Caco-2 (cell line): ENCODE measurements at regions not wholly inside any gene's neighbourhood (a gene's known extent, or its start where the extent isn't known, plus 50 kb on each side); places are given as distances from the start of the nearest gene placed in this dataset.

Experiments
- BruUV-seq: library from RNA; stranded (reverse); fragments of 400-500 nt; replicated peaks from 2 replicates; lab custom pipeline; 2021; lab: Mats Ljungman, UMichigan
- CTCF ChIA-PET: fragments of 300-600 bp; sonication (Branson Sonifier 250); formaldehyde crosslinking; loops from one replicate; lab custom pipeline; 2022; ENCODE audit warnings: antibody characterized with exemption; lab: Charles Lee
- POLR2A ChIA-PET: fragments of 300-600 bp; sonication (Branson Sonifier 250); formaldehyde crosslinking; loops from one replicate; lab custom pipeline; 2022; ENCODE audit warnings: antibody characterized with exemption; lab: Charles Lee
- DNase-seq, 2 experiments: peaks; one replicate each; pipeline versions ENCODE4 v3.0.0 to v3.0.0-alpha.2; 2020 to 2022
- H3K27me3 ChIP-seq: replicated peaks from 2 replicates; pipeline ENCODE4 v1.6.0; 2011; ENCODE audit warnings: low read length; ENCODE audit not compliant: control insufficient read depth, insufficient read depth
- H3K36me3 ChIP-seq: 2 replicates; pipeline ENCODE4 v1.5.1; 2011; ENCODE audit warnings: low read length; ENCODE audit not compliant: control insufficient read depth, insufficient read depth
- H3K4me1 ChIP-seq: fragments of 250-450 bp; sonication (Bioruptor Pico); 2 replicates; pipeline ENCODE4 v1.5.1; 2020; ENCODE audit warnings: mild to moderate bottlenecking
- H3K4me3 ChIP-seq: 2 replicates; pipeline ENCODE4 v1.5.1; 2011; ENCODE audit warnings: low read depth, mild to moderate bottlenecking, control low read depth, low read length
- H3K9me3 ChIP-seq: fragments of 250-450 bp; sonication (Bioruptor Pico); 2 replicates; pipeline ENCODE4 v1.5.1; 2020; ENCODE audit warnings: mild to moderate bottlenecking, moderate library complexity
- H3K27ac Mint-ChIP-seq: one replicate; pipeline ENCODE4 v1.8.0; 2022; ENCODE audit warnings: mixed read lengths; ENCODE audit not compliant: unreplicated experiment
- H3K27me3 Mint-ChIP-seq: one replicate; pipeline ENCODE4 v1.8.0; 2022; ENCODE audit warnings: mixed read lengths; ENCODE audit not compliant: insufficient read depth, unreplicated experiment
- H3K36me3 Mint-ChIP-seq: one replicate; pipeline ENCODE4 v1.8.0; 2022; ENCODE audit warnings: mild to moderate bottlenecking, mixed read lengths; ENCODE audit not compliant: insufficient read depth, unreplicated experiment
- H3K4me1 Mint-ChIP-seq: one replicate; pipeline ENCODE4 v1.8.0; 2022; ENCODE audit warnings: low read depth, mixed read lengths; ENCODE audit not compliant: unreplicated experiment
- H3K4me3 Mint-ChIP-seq: one replicate; pipeline ENCODE4 v1.8.0; 2022; ENCODE audit warnings: mild to moderate bottlenecking, moderate library complexity, mixed read lengths; ENCODE audit not compliant: unreplicated experiment
- H3K9me3 Mint-ChIP-seq: one replicate; pipeline ENCODE4 v1.8.0; 2022; ENCODE audit warnings: mixed read lengths; ENCODE audit not compliant: unreplicated experiment
- CTCF ChIP-seq, 2 experiments: fragments of 200-600 bp in 1 of 2; IDR thresholded peaks; 1 replicate in 1 of 2; 2 replicates in 1 of 2; pipeline versions ENCODE4 v1.5.1 to v1.8.0; 2011 to 2022; ENCODE audit warnings: antibody characterized with exemption in 1 of 2, control low read depth in 1 of 2, inconsistent platforms in 1 of 2, low read depth in 1 of 2, low read length in 1 of 2, mild to moderate bottlenecking in 1 of 2, moderate library complexity in 1 of 2; ENCODE audit not compliant: insufficient read depth in 1 of 2, severe bottlenecking in 1 of 2, unreplicated experiment in 1 of 2
- intact Hi-C: fragments of 100-400 bp; cut with micrococcal nuclease; formaldehyde crosslinking; loops from one replicate; pipeline ENCODE4 v1.10.0; 2022; ENCODE audit not compliant: unreplicated experiment

GRCh38 chr4:66842026-66842723, 703.1 kb downstream of the CENPC start:
- Histone ChIP-seq H3K9me3 (no peaks in the 10 kb centered on the region), H3K4me3 (no peak overlapping the region), H3K36me3 (no peaks in the 10 kb centered on the region), H3K27me3 (no peaks in the 10 kb centered on the region), H3K4me1 (no peaks in the 10 kb centered on the region)
- Mint-ChIP-seq H3K36me3 (no peaks in the 10 kb centered on the region), H3K4me3 (no peak overlapping the region), H3K27me3 (peaks cover 3% of the 10 kb centered on the region), H3K4me1 (no peaks in the 10 kb centered on the region), H3K27ac (no peak overlapping the region), H3K9me3 (no peaks in the 10 kb centered on the region)
- CTCF ChIA-PET: no interaction called here
- TF ChIP-seq CTCF (IDR thresholded peaks at IDR 0.05; ENCODE audit: insufficient read depth in 1 of 2, low read depth in 1 of 2, low read length in 1 of 2, severe bottlenecking in 1 of 2, unreplicated experiment in 1 of 2): no peak
- intact Hi-C loops: no loop called here
- DNase-seq: no peak
- no TSS peak for BruUV-seq
- POLR2A ChIA-PET: no interaction called here

- Histone ChIP-seq H3K9me3 (no peaks in the 10 kb centered on the region), H3K27me3 (no peaks in the 10 kb centered on the region), H3K4me1 (no peaks in the 10 kb centered on the region), H3K4me3 (no peak overlapping the region), H3K36me3 (no peaks in the 10 kb centered on the region)
- Mint-ChIP-seq H3K27me3 (peaks cover 3% of the 10 kb centered on the region), H3K4me3 (no peak overlapping the region), H3K27ac (no peak overlapping the region), H3K4me1 (no peaks in the 10 kb centered on the region), H3K9me3 (no peaks in the 10 kb centered on the region), H3K36me3 (no peaks in the 10 kb centered on the region)
- BruUV-seq: no TSS peak
- CTCF ChIA-PET: no interaction called here
- intact Hi-C loops: no loop called here
- no peak for DNase-seq
- POLR2A ChIA-PET: no interaction called here
- TF ChIP-seq CTCF (IDR thresholded peaks at IDR 0.05; ENCODE audit: insufficient read depth in 1 of 2, low read depth in 1 of 2, low read length in 1 of 2, severe bottlenecking in 1 of 2, unreplicated experiment in 1 of 2): no peak
Measured at GRCh38 chr4:66840178-66840577, 705.1 kb downstream of the CENPC start.

GRCh38 chr4:66837279-66837922, 707.9 kb downstream of the CENPC start:
- H3K36me3 Mint-ChIP-seq: no peaks in the 10 kb centered on the region
- no peaks in the 10 kb centered on the region for H3K9me3 ChIP-seq
- no TSS peak for BruUV-seq
- no peak overlapping the region for H3K4me3 ChIP-seq
- intact Hi-C loops: no loop called here
- no peak for DNase-seq
- ChIA-PET CTCF (no interaction called here), POLR2A (no interaction called here)
- no peak for TF ChIP-seq CTCF (IDR thresholded peaks at IDR 0.05; ENCODE audit: insufficient read depth in 1 of 2, low read depth in 1 of 2, low read length in 1 of 2, severe bottlenecking in 1 of 2, unreplicated experiment in 1 of 2)
- H3K36me3 ChIP-seq: no peaks in the 10 kb centered on the region
- no peaks in the 10 kb centered on the region for H3K27me3 Mint-ChIP-seq
- H3K4me1 Mint-ChIP-seq: no peaks in the 10 kb centered on the region
- H3K27me3 ChIP-seq: no peaks in the 10 kb centered on the region
- no peak overlapping the region for H3K27ac Mint-ChIP-seq
- H3K4me3 Mint-ChIP-seq: no peak overlapping the region
- H3K4me1 ChIP-seq: no peaks in the 10 kb centered on the region
- no peaks in the 10 kb centered on the region for H3K9me3 Mint-ChIP-seq
